Skeletal muscle satellite cell (primary cell): ENCODE measurements at regions not wholly inside any gene's neighbourhood (a gene's known extent, or its start where the extent isn't known, plus 50 kb on each side); places are given as distances from the start of the nearest gene placed in this dataset.
"Not testable (repeated sequence)": the region's sequence is repeated elsewhere in the genome, so short reads cannot be mapped to it uniquely, and the experiment has no call there.

Experiments used
- H3K27me3 ChIP-seq: 2 replicates; pipeline ENCODE4 v1.7.0; 2013; ENCODE audit warnings: low read length; ENCODE audit not compliant: control insufficient read depth, insufficient read depth
- H3K36me3 ChIP-seq: 2 replicates; pipeline ENCODE4 v1.7.0; 2013; ENCODE audit warnings: mild to moderate bottlenecking, control low read depth, low read length; ENCODE audit not compliant: insufficient read depth
- H3K4me1 ChIP-seq: 2 replicates; pipeline ENCODE4 v1.7.0; 2013; ENCODE audit warnings: low read length; ENCODE audit not compliant: control insufficient read depth, insufficient read depth
- H3K4me2 ChIP-seq: 2 replicates; pipeline ENCODE4 v1.7.0; 2013; ENCODE audit warnings: mild to moderate bottlenecking, low read length
- H3K4me3 ChIP-seq: 2 replicates; pipeline ENCODE4 v1.7.0; 2013; ENCODE audit warnings: low read length
- H3K9ac ChIP-seq: 2 replicates; pipeline ENCODE4 v1.7.0; 2013; ENCODE audit warnings: mild to moderate bottlenecking, low read depth, low read length, moderate library complexity
- H3K9me3 ChIP-seq: replicated peaks from 2 replicates; pipeline ENCODE4 v1.7.0; 2013; ENCODE audit warnings: mild to moderate bottlenecking, control low read depth, low read length

GRCh38 chr5:176742246-176743105 is 67.9 kb upstream of the UNC5A start:
- Histone ChIP-seq H3K4me2 (no peak overlapping the region), H3K36me3 (no peaks in the 10 kb centered on the region), H3K4me3 (no peak overlapping the region), H3K4me1 (no peaks in the 10 kb centered on the region), H3K27me3 (peaks cover 90% of the 10 kb centered on the region), H3K9me3 (no peaks in the 10 kb centered on the region), H3K9ac (no peak overlapping the region)

GRCh38 chr5:176743136-176743861 is 67.1 kb upstream of the UNC5A start:
- H3K27me3 ChIP-seq = peaks cover 87% of the 10 kb centered on the region
- H3K4me3 ChIP-seq = no peak overlapping the region
- no peaks in the 10 kb centered on the region for H3K36me3 ChIP-seq
- no peak overlapping the region for H3K4me2 ChIP-seq
- H3K9me3 ChIP-seq = no peaks in the 10 kb centered on the region
- H3K4me1 ChIP-seq = no peaks in the 10 kb centered on the region
- H3K9ac ChIP-seq = no peak overlapping the region

GRCh38 chr5:176743868-176744583 is 66.3 kb upstream of the UNC5A start:
- H3K4me2 ChIP-seq = no peak overlapping the region
- H3K9ac ChIP-seq = no peak overlapping the region
- H3K9me3 ChIP-seq = no peaks in the 10 kb centered on the region
- peaks cover 82% of the 10 kb centered on the region for H3K27me3 ChIP-seq
- H3K36me3 ChIP-seq = no peaks in the 10 kb centered on the region
- no peak overlapping the region for H3K4me3 ChIP-seq
- H3K4me1 ChIP-seq = no peaks in the 10 kb centered on the region

GRCh38 chr5:176744584-176744965 is 65.8 kb upstream of the UNC5A start:
- no peak overlapping the region for H3K4me3 ChIP-seq
- H3K4me1 ChIP-seq = no peaks in the 10 kb centered on the region
- no peaks in the 10 kb centered on the region for H3K9me3 ChIP-seq
- peaks cover 80% of the 10 kb centered on the region for H3K27me3 ChIP-seq
- H3K9ac ChIP-seq = no peak overlapping the region
- H3K4me2 ChIP-seq = no peak overlapping the region
- H3K36me3 ChIP-seq = no peaks in the 10 kb centered on the region

DNA sequence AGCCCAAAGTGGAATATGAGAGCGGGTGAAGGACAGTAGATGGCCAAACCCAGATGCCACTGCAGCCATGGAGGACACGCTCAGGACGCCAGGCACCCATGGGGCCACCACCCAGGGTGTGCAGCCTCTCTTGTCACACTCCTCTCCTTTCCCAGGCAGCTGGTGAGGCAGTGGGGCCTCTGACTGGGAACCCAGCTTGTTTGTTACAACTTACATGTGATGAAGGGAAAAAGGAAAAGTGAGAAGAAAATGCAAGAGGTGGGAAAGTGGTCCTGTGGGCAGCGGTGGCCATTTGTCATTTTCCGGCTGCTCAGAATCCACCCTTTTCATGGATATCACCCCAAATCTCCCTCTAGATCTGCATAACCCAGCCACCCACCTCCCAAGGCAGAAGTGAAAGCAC is 62.7 kb upstream of the UNC5A start:
- Histone ChIP-seq H3K4me1 (no peaks in the 10 kb centered on the region), H3K36me3 (no peaks in the 10 kb centered on the region), H3K9ac (no peak overlapping the region), H3K4me3 (no peak overlapping the region), H3K27me3 (peaks cover 76% of the 10 kb centered on the region), H3K9me3 (no peaks in the 10 kb centered on the region), H3K4me2 (no peak overlapping the region)

GRCh38 chr5:176748073-176748966 is 62.0 kb upstream of the UNC5A start:
- H3K4me3 ChIP-seq = no peak overlapping the region
- no peaks in the 10 kb centered on the region for H3K4me1 ChIP-seq
- H3K27me3 ChIP-seq = peaks cover 71% of the 10 kb centered on the region
- H3K36me3 ChIP-seq = no peaks in the 10 kb centered on the region
- no peaks in the 10 kb centered on the region for H3K9me3 ChIP-seq
- H3K4me2 ChIP-seq = no peak overlapping the region
- H3K9ac ChIP-seq = no peak overlapping the region

DNA sequence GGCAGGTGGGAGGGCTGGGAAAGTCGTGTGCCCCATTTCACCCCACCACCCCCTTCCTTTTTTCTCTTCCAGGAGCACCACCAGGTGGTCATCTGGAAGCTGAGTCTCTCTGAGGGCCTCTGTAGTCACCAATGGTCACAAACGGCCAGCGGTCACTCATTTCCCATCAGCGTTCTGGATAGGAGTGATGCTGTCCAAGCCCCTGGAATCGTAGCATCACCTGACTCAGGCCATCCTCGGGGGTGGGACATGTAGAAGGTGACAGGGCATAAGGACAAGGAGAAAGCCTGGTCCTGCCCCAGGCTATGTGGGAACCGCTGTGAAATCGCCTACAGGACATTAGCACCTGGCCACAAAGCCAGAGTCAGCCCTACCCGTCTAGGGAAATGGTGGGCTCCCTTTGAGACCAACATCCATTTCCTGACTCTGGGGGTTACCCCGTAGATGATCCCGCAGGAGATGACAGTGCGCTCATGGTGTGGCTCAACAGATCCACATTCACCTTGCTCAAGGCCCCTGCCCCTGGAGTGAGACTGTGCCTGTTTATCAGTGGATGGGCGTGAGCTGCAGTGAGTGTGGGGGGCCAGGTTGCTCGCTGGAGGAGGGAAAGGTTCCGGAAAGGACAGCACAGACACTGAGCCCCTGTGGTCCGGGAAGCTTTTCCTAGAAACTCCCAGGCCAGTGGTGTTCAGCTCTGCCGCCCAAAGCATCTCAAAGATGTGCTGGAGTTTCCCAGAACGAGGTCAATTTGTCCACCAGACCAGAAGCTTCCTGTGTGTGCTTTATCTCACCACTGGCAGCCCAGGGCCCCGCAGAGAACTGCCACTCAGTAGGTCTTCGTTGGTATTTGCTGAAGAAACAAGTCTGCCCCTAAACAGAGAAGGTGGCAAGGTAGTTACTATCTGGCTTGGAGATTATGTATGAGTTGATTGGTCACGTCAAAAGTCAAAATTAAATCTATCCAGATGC is 61.1 kb upstream of the UNC5A start:
- Histone ChIP-seq H3K9ac (no peak overlapping the region), H3K27me3 (peaks cover 62% of the 10 kb centered on the region), H3K36me3 (no peaks in the 10 kb centered on the region), H3K4me1 (no peaks in the 10 kb centered on the region), H3K4me3 (no peak overlapping the region), H3K4me2 (no peak overlapping the region), H3K9me3 (no peaks in the 10 kb centered on the region)

- peaks cover 53% of the 10 kb centered on the region for H3K27me3 ChIP-seq
- H3K4me1 ChIP-seq = no peaks in the 10 kb centered on the region
- no peaks in the 10 kb centered on the region for H3K9me3 ChIP-seq
Measured at GRCh38 chr5:176750144-176750543, 60.2 kb upstream of the UNC5A start.

DNA sequence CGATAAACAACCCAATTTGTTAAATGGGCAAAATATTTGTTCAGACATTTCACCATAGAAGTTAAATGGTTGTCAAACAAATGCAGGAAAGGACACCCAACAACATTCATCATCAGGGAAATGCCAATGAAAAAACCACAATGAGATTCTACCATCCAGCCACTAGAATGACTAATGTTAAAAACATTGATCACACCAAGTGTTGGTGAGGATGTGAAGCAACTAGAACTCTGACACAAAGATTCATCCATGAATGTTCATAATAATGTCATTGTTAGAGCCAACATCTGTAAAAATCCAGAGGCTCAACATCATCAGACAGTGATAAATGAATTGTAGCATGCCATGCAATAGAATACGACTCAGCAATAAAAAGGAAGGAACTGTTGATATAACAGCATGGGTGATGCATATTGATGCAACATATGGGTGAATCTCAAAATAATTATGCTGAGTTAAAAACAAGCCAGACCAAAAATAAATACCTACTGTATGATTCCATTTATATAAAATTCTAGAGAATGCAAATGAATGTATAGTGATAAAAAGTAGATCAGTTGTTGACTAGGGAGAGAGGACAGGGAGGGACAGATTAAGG is 55.9 kb upstream of the UNC5A start:
- Histone ChIP-seq H3K4me2 (no peak overlapping the region), H3K9ac (no peak overlapping the region), H3K9me3 (no peaks in the 10 kb centered on the region), H3K36me3 (no peaks in the 10 kb centered on the region), H3K27me3 (peaks cover 28% of the 10 kb centered on the region), H3K4me1 (no peaks in the 10 kb centered on the region), H3K4me3 (no peak overlapping the region)

More at GRCh38 chr5:176750144-176750543, 60.2 kb upstream of the UNC5A start:
- Histone ChIP-seq H3K36me3 (no peaks in the 10 kb centered on the region), H3K4me2 (no peak overlapping the region), H3K9ac (no peak overlapping the region), H3K4me3 (no peak overlapping the region)

DNA sequence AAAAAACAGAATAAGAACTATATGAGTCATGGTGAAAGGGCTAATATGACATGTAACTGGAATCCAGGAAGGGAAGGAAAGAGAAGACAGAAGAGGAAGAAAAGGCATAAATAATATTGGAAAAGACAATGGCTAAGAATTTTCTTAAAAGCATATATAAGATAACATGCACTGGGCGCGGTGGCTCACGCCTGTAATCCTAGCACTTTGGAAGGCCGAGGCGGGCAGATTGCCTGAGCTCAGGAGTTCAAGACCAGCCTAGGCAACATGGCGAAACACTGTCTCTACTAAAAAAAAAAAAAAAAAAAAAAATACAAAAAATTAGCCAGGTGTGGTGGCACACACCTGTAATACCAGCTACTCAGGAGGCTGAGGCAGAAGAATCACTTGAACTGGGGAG is 54.8 kb upstream of the UNC5A start:
- not testable (repeated sequence) for H3K4me1 ChIP-seq, H3K4me2 ChIP-seq, H3K9ac ChIP-seq, H3K9me3 ChIP-seq, H3K4me3 ChIP-seq, H3K36me3 ChIP-seq
- H3K27me3 ChIP-seq = peaks cover 17% of the 10 kb centered on the region
